Neutrophil (primary cell): ENCODE measurements at regions not wholly inside any gene's neighbourhood (a gene's known extent, or its start where the extent isn't known, plus 50 kb on each side); places are given as distances from the start of the nearest gene placed in this dataset.
A peak's percentile ranks its signal among the peaks of the same experiment; 100 is the strongest.

Experiments
- H3K27ac ChIP-seq: fragments of 200-600 bp; sonication (generic); 2 replicates; pipeline ENCODE4 v1.5.1; 2016; ENCODE audit warnings: mild to moderate bottlenecking, moderate library complexity
- H3K27me3 ChIP-seq: fragments of 200-600 bp; sonication (generic); 2 replicates; pipeline ENCODE4 v1.6.0; 2016; ENCODE audit warnings: mild to moderate bottlenecking
- H3K36me3 ChIP-seq: fragments of 200-600 bp; sonication (generic); 2 replicates; pipeline ENCODE4 v1.5.1; 2017
- H3K4me1 ChIP-seq, 2 experiments: fragments of 200-600 bp in 1 of 2; sonication (generic) in 1 of 2; 1 replicate in 1 of 2; 2 replicates in 1 of 2; pipeline versions ENCODE4 v1.5.1 to v1.6.1; 2013 to 2016; ENCODE audit warnings: low read depth in 1 of 2, low read length in 1 of 2, mild to moderate bottlenecking in 1 of 2, moderate library complexity in 1 of 2; ENCODE audit not compliant: control insufficient read depth in 1 of 2, insufficient read depth in 1 of 2
- H3K4me3 ChIP-seq, 2 experiments: fragments of 200-600 bp in 1 of 2; sonication (generic) in 1 of 2; 1 replicate in 1 of 2; 2 replicates in 1 of 2; pipeline ENCODE4 v1.5.1; 2013 to 2016; ENCODE audit warnings: low read depth in 1 of 2, low read length in 1 of 2, mild to moderate bottlenecking in 1 of 2, moderate library complexity in 1 of 2
- H3K9me3 ChIP-seq: fragments of 200-600 bp; sonication (generic); 2 replicates; pipeline ENCODE4 v1.5.1; 2016
- CTCF ChIP-seq: fragments of 200-600 bp; sonication (generic); IDR thresholded peaks from 2 replicates; pipeline ENCODE4 v1.5.1; 2016; ENCODE audit warnings: antibody characterized with exemption

DNA sequence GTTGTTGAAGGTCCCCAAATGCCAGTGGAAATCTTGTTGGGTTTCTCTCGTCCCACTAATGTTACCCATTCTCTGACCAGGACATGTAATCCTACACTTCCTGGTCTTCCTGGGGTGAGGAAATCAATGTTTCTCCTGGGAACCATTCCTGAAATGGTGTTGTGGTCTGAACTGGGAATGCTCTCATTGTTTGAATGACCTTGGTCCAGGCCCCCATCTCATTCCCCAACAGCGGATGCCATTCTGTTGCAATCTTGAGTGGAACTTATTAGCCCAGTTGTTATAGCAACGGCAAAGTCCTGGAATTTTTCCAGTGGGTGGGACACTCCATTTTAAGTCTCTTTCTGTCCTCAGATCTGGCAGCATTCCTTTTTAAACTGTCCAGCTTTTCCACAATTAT, 265.9 kb downstream of the RPS4Y2 start:
- no peak overlapping the region for H3K4me3 ChIP-seq

GRCh38 chrY:21022326-21023044, 266.6 kb downstream of the RPS4Y2 start:
- no peak for TF ChIP-seq CTCF
- H3K9me3 ChIP-seq, result no peaks in the 10 kb centered on the region
- H3K36me3 ChIP-seq, result no peaks in the 10 kb centered on the region
- no peak overlapping the region for H3K4me3 ChIP-seq
- peak overlapping the region; percentile 68 for H3K27ac ChIP-seq
- no peaks in the 10 kb centered on the region for H3K27me3 ChIP-seq
- H3K4me1 ChIP-seq, result peaks cover 0 to 23% of the 10 kb centered on the region in 2 experiments

More for the DNA sequence above, 265.9 kb downstream of the RPS4Y2 start:
- Histone ChIP-seq H3K27me3 (no peaks in the 10 kb centered on the region), H3K27ac (peak overlapping the region; percentile 68), H3K9me3 (no peaks in the 10 kb centered on the region), H3K36me3 (no peaks in the 10 kb centered on the region), H3K4me1 (peaks cover 0 to 23% of the 10 kb centered on the region in 2 experiments)
- TF ChIP-seq CTCF, result no peak

- Histone ChIP-seq H3K27ac (no peak overlapping the region), H3K4me1 (peaks cover 0 to 23% of the 10 kb centered on the region in 2 experiments), H3K9me3 (no peaks in the 10 kb centered on the region), H3K27me3 (no peaks in the 10 kb centered on the region), H3K36me3 (no peaks in the 10 kb centered on the region), H3K4me3 (no peak overlapping the region)
- no peak for TF ChIP-seq CTCF
Observed at GRCh38 chrY:21023906-21024305, 268.0 kb downstream of the RPS4Y2 start.

DNA sequence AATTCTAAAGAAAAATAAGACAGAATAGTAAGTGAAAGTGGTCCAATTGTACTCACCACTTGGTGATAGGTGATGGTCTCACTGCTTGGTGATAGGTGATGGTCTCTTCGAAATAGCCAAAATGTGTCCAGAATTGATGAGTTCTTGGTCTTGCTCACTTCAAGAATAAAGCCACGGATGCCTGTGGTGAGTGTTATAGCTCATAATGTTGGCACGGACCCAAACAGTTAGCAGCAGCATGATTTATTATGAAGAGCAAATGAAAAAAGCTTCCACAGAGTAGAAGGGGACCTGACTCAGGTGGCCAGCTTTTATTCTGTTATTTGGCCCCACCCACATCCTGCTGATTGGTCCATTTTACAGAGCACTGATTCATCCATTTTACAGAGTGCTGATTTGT, 272.6 kb downstream of the RPS4Y2 start:
- Histone ChIP-seq H3K36me3 (no peaks in the 10 kb centered on the region), H3K27me3 (no peaks in the 10 kb centered on the region), H3K9me3 (no peaks in the 10 kb centered on the region), H3K4me1 (peaks cover 0 to 7% of the 10 kb centered on the region in 2 experiments), H3K27ac (no peak overlapping the region), H3K4me3 (no peak overlapping the region)
- no peak for TF ChIP-seq CTCF

DNA sequence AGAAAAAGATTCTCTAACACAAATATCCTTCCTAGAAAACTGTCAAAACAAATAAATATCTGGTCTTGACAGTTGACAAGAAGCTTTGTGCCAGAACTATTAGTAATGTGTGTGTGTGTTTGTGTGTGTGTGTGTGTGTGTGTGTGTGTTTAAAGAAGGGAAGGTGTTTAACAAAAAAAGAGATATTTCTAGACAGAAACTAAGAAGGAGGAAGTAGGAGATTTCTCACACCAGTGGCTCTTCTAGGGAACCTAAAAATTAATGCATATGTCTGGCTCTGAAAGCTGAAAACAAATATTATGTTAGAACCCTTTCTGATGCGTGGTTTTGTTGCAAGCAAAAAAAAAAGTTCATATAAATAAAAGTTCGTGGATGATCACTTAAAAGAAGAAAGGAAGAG, 277.5 kb downstream of the RPS4Y2 start:
- H3K27ac ChIP-seq, result peak overlapping the region; percentile 57
- TF ChIP-seq CTCF, result no peak
- H3K4me3 ChIP-seq, result no peak overlapping the region
- H3K36me3 ChIP-seq, result no peaks in the 10 kb centered on the region
- H3K9me3 ChIP-seq, result no peaks in the 10 kb centered on the region
- H3K27me3 ChIP-seq, result no peaks in the 10 kb centered on the region
- peaks cover 0 to 7% of the 10 kb centered on the region in 2 experiments for H3K4me1 ChIP-seq
